GM23338 (cell line): ENCODE measurements at regions not wholly inside any gene's neighbourhood (a gene's known extent, or its start where the extent isn't known, plus 50 kb on each side); places are given as distances from the start of the nearest gene placed in this dataset.

Source experiments
- ATAC-seq: fragments of 200-7000 bp; cut with Tn5 transposase; 3 replicates; pipeline ENCODE4 v1.9.1; 2020
- DNase-seq: peaks from one replicate; pipeline ENCODE4 v3.0.0-alpha.2; 2015; ENCODE audit warnings: low spot score
- H2AFZ ChIP-seq: fragments of 200-600 bp; sonication (generic); 2 replicates; pipeline ENCODE4 v1.8.0; 2016; ENCODE audit warnings: antibody characterized with exemption, mild to moderate bottlenecking, moderate library complexity
- H3F3A ChIP-seq: fragments of 200-600 bp; sonication (generic); replicated peaks from 2 replicates; pipeline ENCODE4 v1.8.0; 2017; ENCODE audit warnings: antibody characterized with exemption, mixed run types, low read depth
- H3K27ac ChIP-seq: fragments of 200-600 bp; sonication (generic); 2 replicates; pipeline ENCODE4 v1.6.1; 2016; ENCODE audit warnings: low read depth
- H3K27me3 ChIP-seq: fragments of 200-600 bp; sonication (generic); 2 replicates; pipeline ENCODE4 v1.8.0; 2016; ENCODE audit warnings: mild to moderate bottlenecking, mixed run types, moderate library complexity; ENCODE audit not compliant: insufficient read depth
- H3K36me3 ChIP-seq: fragments of 200-600 bp; sonication (generic); 2 replicates; pipeline ENCODE4 v1.8.0; 2016; ENCODE audit warnings: mild to moderate bottlenecking; ENCODE audit not compliant: insufficient read depth
- H3K4me1 ChIP-seq: fragments of 200-600 bp; sonication (generic); 2 replicates; pipeline ENCODE4 v1.8.0; 2016; ENCODE audit warnings: mild to moderate bottlenecking, moderate library complexity; ENCODE audit not compliant: insufficient read depth
- H3K4me2 ChIP-seq: fragments of 200-600 bp; sonication (generic); 2 replicates; pipeline ENCODE4 v1.7.1; 2017; ENCODE audit warnings: mixed run types
- H3K4me3 ChIP-seq: fragments of 200-600 bp; sonication (generic); 2 replicates; pipeline ENCODE4 v1.6.1; 2016; ENCODE audit warnings: mixed run types
- H3K79me2 ChIP-seq: fragments of 200-600 bp; sonication (generic); replicated peaks from 2 replicates; pipeline ENCODE4 v1.8.0; 2017; ENCODE audit warnings: mild to moderate bottlenecking; ENCODE audit not compliant: insufficient read depth
- H3K9me2 ChIP-seq: fragments of 200-600 bp; sonication (generic); 2 replicates; pipeline ENCODE4 v1.8.0; 2017; ENCODE audit not compliant: insufficient read depth
- H4K20me1 ChIP-seq: fragments of 200-600 bp; sonication (generic); replicated peaks from 2 replicates; pipeline ENCODE4 v1.8.0; 2017; ENCODE audit warnings: mild to moderate bottlenecking; ENCODE audit not compliant: insufficient read depth
- H3K27ac Mint-ChIP-seq: 2 replicates; pipeline ENCODE4 v1.8.0; 2020; ENCODE audit warnings: inconsistent platforms, mild to moderate bottlenecking, moderate library complexity, mixed read lengths
- H3K27me3 Mint-ChIP-seq: 3 replicates; pipeline ENCODE4 v1.8.0; 2022; ENCODE audit warnings: low read depth, mild to moderate bottlenecking, moderate library complexity, mixed read lengths, inconsistent platforms; ENCODE audit not compliant: insufficient read depth, poor library complexity
- H3K36me3 Mint-ChIP-seq: 3 replicates; pipeline ENCODE4 v1.8.0; 2021; ENCODE audit warnings: low read depth, mild to moderate bottlenecking, inconsistent platforms, moderate library complexity, mixed read lengths
- H3K4me1 Mint-ChIP-seq: 3 replicates; pipeline ENCODE4 v1.8.0; 2020; ENCODE audit warnings: mild to moderate bottlenecking, inconsistent platforms, mixed read lengths
- H3K4me3 Mint-ChIP-seq: 3 replicates; pipeline ENCODE4 v1.8.0; 2021; ENCODE audit warnings: moderate library complexity, mild to moderate bottlenecking, inconsistent platforms, mixed read lengths
- H3K9me3 Mint-ChIP-seq: 3 replicates; pipeline ENCODE4 v1.8.0; 2020; ENCODE audit warnings: moderate library complexity, mild to moderate bottlenecking, inconsistent platforms, mixed read lengths
- JUNB ChIP-seq: IDR thresholded peaks from one replicate; pipeline ENCODE4 v1.6.1; 2016; ENCODE audit warnings: antibody characterized with exemption; ENCODE audit not compliant: unreplicated experiment
- STAT1 ChIP-seq: IDR thresholded peaks from one replicate; pipeline ENCODE4 v1.6.1; 2016; ENCODE audit warnings: antibody characterized with exemption; ENCODE audit not compliant: unreplicated experiment
- ZNF114 ChIP-seq: fragments of 250-450 bp; sonication (Bioruptor Pico); IDR thresholded peaks from 2 replicates; pipeline ENCODE4 v1.5.0; 2020; ENCODE audit warnings: mild to moderate bottlenecking, moderate library complexity
- ZNF331 ChIP-seq: fragments of 250-450 bp; sonication (Bioruptor Pico); IDR thresholded peaks from 2 replicates; pipeline ENCODE4 v1.5.0; 2020; ENCODE audit warnings: low read depth, mild to moderate bottlenecking, moderate library complexity
- ZNF462 ChIP-seq: fragments of 250-450 bp; sonication (Bioruptor Pico); IDR thresholded peaks from 2 replicates; pipeline ENCODE4 v1.5.0; 2020; ENCODE audit warnings: mild to moderate bottlenecking, moderate library complexity
- TF ChIP-seq, protein P1 (sequence below): IDR thresholded peaks from one replicate; pipeline ENCODE4 v1.6.1; 2018; ENCODE audit warnings: antibody characterized with exemption; ENCODE audit not compliant: unreplicated experiment

GRCh38 chr1:222424826-222425225, 123.1 kb downstream of the HHIPL2 start (continued):
- no peak for TF ChIP-seq ZNF462 (CRISPR knock-in tag)
- no peak for TF ChIP-seq ZNF331 (CRISPR knock-in tag)
- TF ChIP-seq STAT1: no peak
- TF ChIP-seq JUNB: no peak

- H2AFZ ChIP-seq: no peak overlapping the region
- DNase-seq (no peak), ATAC-seq (no peak)
- H3K36me3 Mint-ChIP-seq: no peaks in the 10 kb centered on the region
- 0 out of 3 replicates have a peak, but pooled peaks cover 2% of the 10 kb centered on the region for H3K4me1 Mint-ChIP-seq
- H3K4me3 Mint-ChIP-seq: no peak overlapping the region
- H3K36me3 ChIP-seq: no peaks in the 10 kb centered on the region
- H3K27me3 Mint-ChIP-seq: no peaks in the 10 kb centered on the region
- H3K27ac Mint-ChIP-seq: no peak overlapping the region
- no peaks in the 10 kb centered on the region for H4K20me1 ChIP-seq
- no peaks in the 10 kb centered on the region for H3K4me1 ChIP-seq
- no peaks in the 10 kb centered on the region for H3K79me2 ChIP-seq
- no peak overlapping the region for H3K4me3 ChIP-seq
- no peaks in the 10 kb centered on the region for H3K27me3 ChIP-seq
- H3K4me2 ChIP-seq: no peak overlapping the region
- no peaks in the 10 kb centered on the region for H3K9me3 Mint-ChIP-seq
- no peak overlapping the region for H3K27ac ChIP-seq
- H3K9me2 ChIP-seq: peaks cover 23% of the 10 kb centered on the region; the same call in 1 of the 2 replicates
- no peaks in the 10 kb centered on the region for H3F3A ChIP-seq
- no peak for TF ChIP-seq ZNF114 (CRISPR knock-in tag)
- TF ChIP-seq, protein P1, sequence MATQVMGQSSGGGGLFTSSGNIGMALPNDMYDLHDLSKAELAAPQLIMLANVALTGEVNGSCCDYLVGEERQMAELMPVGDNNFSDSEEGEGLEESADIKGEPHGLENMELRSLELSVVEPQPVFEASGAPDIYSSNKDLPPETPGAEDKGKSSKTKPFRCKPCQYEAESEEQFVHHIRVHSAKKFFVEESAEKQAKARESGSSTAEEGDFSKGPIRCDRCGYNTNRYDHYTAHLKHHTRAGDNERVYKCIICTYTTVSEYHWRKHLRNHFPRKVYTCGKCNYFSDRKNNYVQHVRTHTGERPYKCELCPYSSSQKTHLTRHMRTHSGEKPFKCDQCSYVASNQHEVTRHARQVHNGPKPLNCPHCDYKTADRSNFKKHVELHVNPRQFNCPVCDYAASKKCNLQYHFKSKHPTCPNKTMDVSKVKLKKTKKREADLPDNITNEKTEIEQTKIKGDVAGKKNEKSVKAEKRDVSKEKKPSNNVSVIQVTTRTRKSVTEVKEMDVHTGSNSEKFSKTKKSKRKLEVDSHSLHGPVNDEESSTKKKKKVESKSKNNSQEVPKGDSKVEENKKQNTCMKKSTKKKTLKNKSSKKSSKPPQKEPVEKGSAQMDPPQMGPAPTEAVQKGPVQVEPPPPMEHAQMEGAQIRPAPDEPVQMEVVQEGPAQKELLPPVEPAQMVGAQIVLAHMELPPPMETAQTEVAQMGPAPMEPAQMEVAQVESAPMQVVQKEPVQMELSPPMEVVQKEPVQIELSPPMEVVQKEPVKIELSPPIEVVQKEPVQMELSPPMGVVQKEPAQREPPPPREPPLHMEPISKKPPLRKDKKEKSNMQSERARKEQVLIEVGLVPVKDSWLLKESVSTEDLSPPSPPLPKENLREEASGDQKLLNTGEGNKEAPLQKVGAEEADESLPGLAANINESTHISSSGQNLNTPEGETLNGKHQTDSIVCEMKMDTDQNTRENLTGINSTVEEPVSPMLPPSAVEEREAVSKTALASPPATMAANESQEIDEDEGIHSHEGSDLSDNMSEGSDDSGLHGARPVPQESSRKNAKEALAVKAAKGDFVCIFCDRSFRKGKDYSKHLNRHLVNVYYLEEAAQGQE: no peak
- no peak for TF ChIP-seq ZNF462 (CRISPR knock-in tag)
These were observed 126.5 kb downstream of the HHIPL2 start for GRCh38 chr1:222421380-222421779.
